Endothelial cell of umbilical vein (primary cell): ENCODE measurements at regions not wholly inside any gene's neighbourhood (a gene's known extent, or its start where the extent isn't known, plus 50 kb on each side); places are given as distances from the start of the nearest gene placed in this dataset.
"Not testable (repeated sequence)": the region's sequence is repeated elsewhere in the genome, so short reads cannot be mapped to it uniquely, and the experiment has no call there.

ENCODE experiments used
- BruUV-seq: library from RNA; stranded (reverse); fragments of 400-500 nt; replicated peaks from 2 replicates; lab custom pipeline; 2021; lab: Mats Ljungman, UMichigan
- CTCF ChIA-PET: fragments of 300-600, 350-600 bp; sonication (Branson Sonifier 250); formaldehyde crosslinking; loops from one replicate; lab custom pipeline; 2021; ENCODE audit warnings: antibody characterized with exemption, inconsistent platforms; lab: Charles Lee
- POLR2A ChIA-PET: fragments of 300-600, 350-600 bp; sonication (Branson Sonifier 250); formaldehyde crosslinking; loops from one replicate; lab custom pipeline; 2021; ENCODE audit warnings: antibody characterized with exemption, inconsistent platforms; lab: Charles Lee
- DNase-seq: peaks from one replicate; pipeline ENCODE4 v3.0.0-alpha.2; 2011; ENCODE audit warnings: low read depth, low spot score
- FAIRE-seq: peaks from 2 replicates; lab custom pipeline; 2011; peaks lifted over from hg19 to GRCh38; lab: Jason Lieb, UNC
- H2AFZ ChIP-seq: 2 replicates; pipeline ENCODE4 v1.6.0; 2012; ENCODE audit warnings: low read depth, low read length, control low read depth, inconsistent platforms
- H3K27ac ChIP-seq: 2 replicates; pipeline ENCODE4 v1.5.1; 2011; ENCODE audit warnings: low read depth, mild to moderate bottlenecking, control low read depth, low read length, moderate library complexity; ENCODE audit not compliant: insufficient read depth
- H3K27me3 ChIP-seq, 2 experiments: 2 replicates each; pipeline versions ENCODE4 v1.6.0 to v1.6.1; 2011; ENCODE audit warnings: low read length in 2 of 2, mixed read lengths in 1 of 2; ENCODE audit not compliant: control insufficient read depth in 2 of 2, insufficient read depth in 2 of 2
- H3K36me3 ChIP-seq, 2 experiments: 2 replicates in 1 of 2; 3 replicates in 1 of 2; pipeline ENCODE4 v1.5.1; 2011; ENCODE audit warnings: low read length in 2 of 2, mild to moderate bottlenecking in 1 of 2, moderate library complexity in 1 of 2; ENCODE audit not compliant: control insufficient read depth in 2 of 2, insufficient read depth in 2 of 2; ENCODE audit errors: extremely low read depth in 1 of 2
- H3K4me1 ChIP-seq: 3 replicates; pipeline ENCODE4 v1.5.1; 2011; ENCODE audit warnings: mild to moderate bottlenecking, low read length; ENCODE audit not compliant: control insufficient read depth, insufficient read depth; ENCODE audit errors: extremely low read depth
- H3K4me2 ChIP-seq: 2 replicates; pipeline ENCODE4 v1.6.1; 2011; ENCODE audit warnings: low read length, control low read depth, mixed read lengths; ENCODE audit not compliant: insufficient read depth
- H3K4me3 ChIP-seq, 3 experiments: fragments of 200-600 bp in 1 of 3; sonication (generic), shearing (Covaris generic) in 1 of 3; replicated peaks in 1 of 3; 2 replicates each; pipeline ENCODE4 v1.5.1; 2011 to 2016; ENCODE audit warnings: control low read depth in 3 of 3, low read length in 3 of 3, mild to moderate bottlenecking in 2 of 3, inconsistent platforms in 1 of 3, low read depth in 1 of 3, moderate library complexity in 1 of 3; ENCODE audit not compliant: insufficient read depth in 1 of 3
- H3K79me2 ChIP-seq: 2 replicates; pipeline ENCODE4 v1.6.0; 2012; ENCODE audit warnings: low read length, inconsistent platforms; ENCODE audit not compliant: control insufficient read depth, insufficient read depth
- H3K9ac ChIP-seq: replicated peaks from 2 replicates; pipeline ENCODE3; 2011; ENCODE audit warnings: low read length, control low read depth; ENCODE audit not compliant: insufficient read depth; ENCODE audit errors: extremely low read depth
- H3K9me1 ChIP-seq: replicated peaks from 3 replicates; pipeline ENCODE4 v1.6.0; 2011; ENCODE audit warnings: mild to moderate bottlenecking, low read length; ENCODE audit not compliant: control insufficient read depth, insufficient read depth; ENCODE audit errors: extremely low read depth
- H3K9me3 ChIP-seq: replicated peaks from 2 replicates; pipeline ENCODE4 v1.5.1; 2012; ENCODE audit warnings: low read length, inconsistent platforms; ENCODE audit not compliant: control insufficient read depth, insufficient read depth
- H4K20me1 ChIP-seq: replicated peaks from 2 replicates; pipeline ENCODE3; 2011; ENCODE audit warnings: mild to moderate bottlenecking, low read length; ENCODE audit not compliant: control insufficient read depth, insufficient read depth; ENCODE audit errors: extremely low read depth
- dilution Hi-C: fragments of 300-500 bp; cut with MboI; formaldehyde crosslinking; loops from one replicate; pipeline ENCODE4 v1.15.0; 2019; ENCODE audit warnings: low sequenced_read_pairs; ENCODE audit not compliant: extremely low pct_ligation_motif_present
- intact Hi-C: fragments of 100-400 bp; cut with micrococcal nuclease; formaldehyde crosslinking; loops from one replicate; pipeline ENCODE4 v1.10.0; 2022

DNA sequence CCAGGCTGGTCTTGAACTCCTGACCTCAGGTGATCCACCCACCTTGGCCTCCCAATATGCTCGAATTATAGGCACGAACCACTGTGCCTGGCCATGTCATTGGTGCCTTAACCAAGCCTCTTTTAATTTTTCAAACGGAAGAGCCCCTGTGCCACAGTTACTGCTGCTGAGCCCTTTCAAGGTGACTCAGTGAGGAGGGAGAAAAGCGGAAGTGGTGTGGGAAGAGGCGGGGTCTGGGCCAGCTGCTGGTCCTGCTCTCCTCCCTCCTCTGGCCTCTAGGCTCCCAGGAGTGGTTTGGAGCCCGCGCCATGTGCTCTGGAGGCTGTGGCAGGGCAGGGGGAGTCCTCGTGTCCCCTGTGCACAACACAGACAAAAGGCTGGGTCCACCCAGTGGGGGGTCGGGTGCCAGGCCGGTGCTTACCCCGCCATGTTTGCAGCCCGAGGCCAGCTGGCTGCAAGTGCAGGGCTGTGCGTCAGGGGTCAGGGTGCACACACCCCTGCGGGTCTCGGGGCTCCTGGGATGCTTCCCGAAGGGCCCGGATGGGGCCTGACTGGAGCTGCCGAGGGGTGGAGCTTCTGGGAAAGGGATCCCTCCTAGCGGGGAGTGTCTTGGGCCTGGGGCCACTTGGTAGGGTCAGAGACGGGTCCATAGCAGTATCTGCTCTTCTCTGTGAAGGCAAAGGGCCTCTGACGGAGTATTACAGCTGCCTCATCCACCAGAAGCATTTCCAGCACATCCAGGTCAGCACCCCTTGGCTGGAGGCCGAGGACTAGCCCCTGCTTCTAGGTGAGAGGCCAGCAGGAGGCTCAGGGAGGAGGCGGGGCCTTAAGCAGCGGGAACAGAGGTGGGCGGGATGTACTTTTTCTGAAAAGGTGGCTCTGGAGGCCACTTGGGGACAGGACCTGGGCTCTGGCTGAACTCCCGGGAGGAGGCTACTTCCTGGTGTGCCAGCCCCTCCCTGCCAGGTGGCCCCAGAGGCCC is 100.4 kb upstream of the CCZ1B start:
- dilution Hi-C loops: not testable (repeated sequence)

DNA sequence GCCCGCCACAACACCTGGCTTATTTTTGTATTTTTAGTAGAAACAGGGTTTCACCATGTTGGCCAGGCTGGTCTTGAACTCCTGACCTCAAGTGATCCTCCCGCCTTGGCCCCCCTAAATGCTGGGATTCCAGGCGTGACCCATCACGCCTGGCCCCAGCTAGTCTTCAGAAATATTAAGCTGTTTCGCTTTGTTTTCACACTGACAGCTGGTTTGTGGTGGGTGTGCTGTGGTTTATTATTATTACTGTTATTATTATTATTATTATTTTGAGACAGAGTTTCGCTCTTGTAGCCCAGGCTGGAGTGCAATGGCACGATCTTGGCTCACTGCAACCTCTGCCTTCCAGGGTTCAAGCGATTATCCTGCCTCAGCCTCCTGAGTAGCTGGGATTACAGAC is 101.6 kb upstream of the CCZ1B start:
- H3K4me2 ChIP-seq, BruUV-seq, H3K79me2 ChIP-seq, H3K36me3 ChIP-seq, H3K4me3 ChIP-seq, H3K4me1 ChIP-seq, H3K9me1 ChIP-seq, H2AFZ ChIP-seq, H3K27ac ChIP-seq, H4K20me1 ChIP-seq, H3K9me3 ChIP-seq, dilution Hi-C loops, FAIRE-seq, DNase-seq, H3K9ac ChIP-seq, H3K27me3 ChIP-seq, POLR2A ChIA-PET: not testable (repeated sequence)
- CTCF ChIA-PET: interaction anchor here (0.7 kb wide), 1 partner anchor 411 kb away, joined by 5 read pairs; no protein-coding TSS in a partner anchor
- intact Hi-C loops: loop anchor here (2.0 kb wide), 1 partner anchor 411 kb away; no protein-coding TSS in a partner anchor

More for the DNA sequence above, 100.4 kb upstream of the CCZ1B start:
- H3K79me2 ChIP-seq, H3K27me3 ChIP-seq, H3K4me3 ChIP-seq, DNase-seq, H3K36me3 ChIP-seq, H3K27ac ChIP-seq, intact Hi-C loops, H4K20me1 ChIP-seq, H3K9ac ChIP-seq, H3K4me1 ChIP-seq, POLR2A ChIA-PET, BruUV-seq, H3K9me3 ChIP-seq, CTCF ChIA-PET, H2AFZ ChIP-seq, H3K4me2 ChIP-seq, FAIRE-seq, H3K9me1 ChIP-seq: not testable (repeated sequence)

DNA sequence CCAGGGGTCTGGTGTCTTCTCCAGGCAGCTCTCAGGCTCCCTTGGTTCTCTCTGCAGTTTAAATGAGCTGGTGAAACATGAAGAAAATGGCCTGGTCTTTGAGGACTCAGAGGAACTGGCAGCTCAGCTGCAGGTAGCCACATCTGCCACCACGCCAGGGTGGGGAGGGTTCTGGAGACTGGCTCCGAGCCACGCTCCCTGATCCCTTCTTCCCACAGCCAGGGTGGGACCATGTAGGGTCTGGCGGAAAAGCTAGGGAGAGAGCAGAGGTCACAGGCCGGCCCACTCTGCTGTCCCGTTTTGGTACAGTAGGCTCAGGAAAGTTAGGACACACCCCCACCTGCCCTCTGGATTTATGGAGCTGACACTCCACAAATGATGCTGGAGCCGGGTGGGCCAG is 103.5 kb upstream of the CCZ1B start:
- not testable (repeated sequence) for FAIRE-seq, H3K36me3 ChIP-seq

DNA sequence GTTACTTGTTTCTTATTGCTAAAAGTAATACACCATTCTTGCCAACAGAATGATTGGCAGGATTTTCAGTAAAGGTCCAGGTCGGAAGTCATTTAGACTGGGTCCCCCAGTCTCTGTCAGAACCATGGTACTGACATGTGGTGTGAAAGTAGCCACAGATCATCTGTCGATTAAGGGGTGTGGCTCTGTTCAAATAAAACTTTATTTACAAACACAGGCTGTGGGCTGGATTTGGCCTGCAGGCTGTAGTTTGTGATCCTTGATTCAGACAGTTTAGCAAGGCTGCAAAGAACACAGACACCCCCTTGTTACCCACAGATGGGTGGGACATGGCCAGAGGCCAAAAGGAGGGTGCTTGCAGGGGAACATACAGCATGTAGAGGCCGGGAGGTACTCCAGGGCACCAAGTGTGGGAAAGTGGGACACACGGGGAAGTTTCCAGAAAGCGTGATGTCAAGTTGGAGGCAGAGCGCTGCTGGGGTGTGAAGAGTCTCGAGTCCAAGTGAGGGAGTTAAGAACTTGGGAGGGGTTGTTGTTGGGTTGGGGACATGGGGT is 104.1 kb upstream of the CCZ1B start:
- DNase-seq, H3K36me3 ChIP-seq, H3K9ac ChIP-seq, H3K27me3 ChIP-seq, H3K4me3 ChIP-seq, H3K4me1 ChIP-seq, H3K27ac ChIP-seq, H3K79me2 ChIP-seq, dilution Hi-C loops, BruUV-seq, POLR2A ChIA-PET, H2AFZ ChIP-seq, intact Hi-C loops, H3K4me2 ChIP-seq, H3K9me3 ChIP-seq, H3K9me1 ChIP-seq, FAIRE-seq, H4K20me1 ChIP-seq: not testable (repeated sequence)
- CTCF ChIA-PET: interaction anchor here (1.0 to 1.8 kb wide), 2 partner anchors 403 to 414 kb away, joined by 3 to 6 read pairs; no protein-coding TSS in a partner anchor

More for the DNA sequence above, 103.5 kb upstream of the CCZ1B start:
- H3K4me3 ChIP-seq, dilution Hi-C loops, H3K9me1 ChIP-seq, BruUV-seq, H3K9ac ChIP-seq, H3K9me3 ChIP-seq, H3K4me2 ChIP-seq, H2AFZ ChIP-seq, H4K20me1 ChIP-seq, H3K27ac ChIP-seq, H3K4me1 ChIP-seq, H3K79me2 ChIP-seq, POLR2A ChIA-PET, DNase-seq, H3K27me3 ChIP-seq: not testable (repeated sequence)
- intact Hi-C loops: loop anchor here (2.0 kb wide), 1 partner anchor 413 kb away; no protein-coding TSS in a partner anchor
- CTCF ChIA-PET: interaction anchor here (1.0 to 1.8 kb wide), 2 partner anchors 402 to 413 kb away, joined by 3 to 6 read pairs; no protein-coding TSS in a partner anchor
